ENCODE measurements at regions not wholly inside any gene's neighbourhood (a gene's known extent, or its start where the extent isn't known, plus 50 kb on each side); places are given as distances from the start of the nearest gene placed in this dataset.

DNA sequence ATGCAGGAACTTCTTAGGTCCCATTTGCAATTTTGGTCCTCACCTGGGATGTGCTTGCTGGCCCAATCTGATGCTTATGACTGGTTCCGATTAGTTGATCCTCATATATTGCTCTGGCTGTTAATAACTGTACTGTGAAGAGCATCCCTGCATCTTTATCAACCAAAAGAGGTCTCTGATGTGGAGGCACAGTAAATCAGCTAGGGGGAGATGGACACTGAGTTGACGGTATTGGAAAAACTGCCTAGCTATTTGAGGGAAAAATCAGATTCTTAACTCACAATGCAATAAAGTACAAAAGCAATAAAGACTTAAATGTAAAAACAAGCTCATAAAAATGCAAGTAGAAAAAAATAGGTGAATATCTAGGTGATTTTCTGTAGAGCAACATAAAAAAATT, 188.0 kb upstream of the TCF4 start:
- Histone ChIP-seq H4K5ac (ENCODE audit: insufficient read length, low read depth, low read length) (no peak overlapping the region), H3K79me1 (ENCODE audit: insufficient read depth, low read depth, low read length, poor library complexity, severe bottlenecking) (no peaks in the 10 kb centered on the region), H2BK120ac (ENCODE audit: low read depth, low read length, poor library complexity, severe bottlenecking) (no peak overlapping the region), H3K79me2 (ENCODE audit: insufficient read depth, low read length) (no peaks in the 10 kb centered on the region), H2BK12ac (ENCODE audit: insufficient read length, low read depth, low read length) (no peak overlapping the region), H4K91ac (ENCODE audit: insufficient read length, low read depth, low read length) (no peak overlapping the region), H3K14ac (ENCODE audit: insufficient read depth, low read length) (no peak overlapping the region), H2AK5ac (ENCODE audit: insufficient read length, low read length) (no peak overlapping the region), H3K4me1 (ENCODE audit: insufficient read depth, low read length) (no peaks in the 10 kb centered on the region), H3T11ph (ENCODE audit: low read length) (no peak overlapping the region), H3K27ac (ENCODE audit: insufficient read length, low read depth, low read length) (no peak overlapping the region), H2AFZ (ENCODE audit: low read length) (no peak overlapping the region), H2BK20ac (ENCODE audit: low read depth, low read length, poor library complexity, severe bottlenecking) (no peak overlapping the region), H3K27me3 (ENCODE audit: insufficient read depth, low read length) (no peaks in the 10 kb centered on the region), H3K23me2 (ENCODE audit: insufficient read length, low read depth, low read length, poor library complexity, severe bottlenecking) (peaks cover 15% of the 10 kb centered on the region), H3K56ac (ENCODE audit: insufficient read length, low read depth, low read length) (no peak overlapping the region), H3K4ac (ENCODE audit: low read depth, low read length) (no peak overlapping the region), H3K23ac (ENCODE audit: insufficient read length, low read depth, low read length) (no peak overlapping the region), H2BK15ac (ENCODE audit: low read depth, low read length) (no peak overlapping the region), H3K9ac (ENCODE audit: extremely low read depth, insufficient read length, low read length) (no peak overlapping the region), H2BK5ac (ENCODE audit: insufficient read length, low read length) (no peak overlapping the region), H3K4me2 (ENCODE audit: insufficient read depth, insufficient read length, low read length) (no peak overlapping the region), H3K9me3 (ENCODE audit: control insufficient read depth, low read depth, low read length) (no peaks in the 10 kb centered on the region), H4K20me1 (ENCODE audit: control insufficient read depth, insufficient read depth, insufficient read length) (no peaks in the 10 kb centered on the region), H4K8ac (replicated peaks; ENCODE audit: insufficient read length, low read depth, low read length) (no peak overlapping the region), H3K18ac (ENCODE audit: insufficient read length, low read depth, low read length) (no peak overlapping the region)
- Mint-ChIP-seq H3K27ac (no peak overlapping the region; a peak in 1 of 7 replicates), H3K27me3 (ENCODE audit: low read depth) (peaks cover 5% of the 10 kb centered on the region), H3K4me3 (no peak overlapping the region), H3K9me3 (no peaks in the 10 kb centered on the region; a peak in 1 of 5 replicates), H3K36me3 (ENCODE audit: insufficient read depth in 1 of 3, low read depth in 3 of 3) (peaks cover 0 to 1% (median 0%) of the 10 kb centered on the region in 3 experiments; a peak in 1 of 7 replicates), H3K4me1 (peaks cover 24 to 27% of the 10 kb centered on the region in 2 experiments)
- WGBS (ENCODE audit: extremely low coverage, insufficient read length, low lambda C conversion rate), result no CpG with 5 or more reads among the region's 2 CpGs
- TF ChIP-seq, protein P1, sequence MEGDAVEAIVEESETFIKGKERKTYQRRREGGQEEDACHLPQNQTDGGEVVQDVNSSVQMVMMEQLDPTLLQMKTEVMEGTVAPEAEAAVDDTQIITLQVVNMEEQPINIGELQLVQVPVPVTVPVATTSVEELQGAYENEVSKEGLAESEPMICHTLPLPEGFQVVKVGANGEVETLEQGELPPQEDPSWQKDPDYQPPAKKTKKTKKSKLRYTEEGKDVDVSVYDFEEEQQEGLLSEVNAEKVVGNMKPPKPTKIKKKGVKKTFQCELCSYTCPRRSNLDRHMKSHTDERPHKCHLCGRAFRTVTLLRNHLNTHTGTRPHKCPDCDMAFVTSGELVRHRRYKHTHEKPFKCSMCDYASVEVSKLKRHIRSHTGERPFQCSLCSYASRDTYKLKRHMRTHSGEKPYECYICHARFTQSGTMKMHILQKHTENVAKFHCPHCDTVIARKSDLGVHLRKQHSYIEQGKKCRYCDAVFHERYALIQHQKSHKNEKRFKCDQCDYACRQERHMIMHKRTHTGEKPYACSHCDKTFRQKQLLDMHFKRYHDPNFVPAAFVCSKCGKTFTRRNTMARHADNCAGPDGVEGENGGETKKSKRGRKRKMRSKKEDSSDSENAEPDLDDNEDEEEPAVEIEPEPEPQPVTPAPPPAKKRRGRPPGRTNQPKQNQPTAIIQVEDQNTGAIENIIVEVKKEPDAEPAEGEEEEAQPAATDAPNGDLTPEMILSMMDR (conservative IDR thresholded peaks at IDR 0.05), result peak; percentile 36; the same call in 1 of the 3 replicates
- no peak for DNase-seq
